ENCODE measurements at regions not wholly inside any gene's neighbourhood (a gene's known extent, or its start where the extent isn't known, plus 50 kb on each side); places are given as distances from the start of the nearest gene placed in this dataset.

DNA sequence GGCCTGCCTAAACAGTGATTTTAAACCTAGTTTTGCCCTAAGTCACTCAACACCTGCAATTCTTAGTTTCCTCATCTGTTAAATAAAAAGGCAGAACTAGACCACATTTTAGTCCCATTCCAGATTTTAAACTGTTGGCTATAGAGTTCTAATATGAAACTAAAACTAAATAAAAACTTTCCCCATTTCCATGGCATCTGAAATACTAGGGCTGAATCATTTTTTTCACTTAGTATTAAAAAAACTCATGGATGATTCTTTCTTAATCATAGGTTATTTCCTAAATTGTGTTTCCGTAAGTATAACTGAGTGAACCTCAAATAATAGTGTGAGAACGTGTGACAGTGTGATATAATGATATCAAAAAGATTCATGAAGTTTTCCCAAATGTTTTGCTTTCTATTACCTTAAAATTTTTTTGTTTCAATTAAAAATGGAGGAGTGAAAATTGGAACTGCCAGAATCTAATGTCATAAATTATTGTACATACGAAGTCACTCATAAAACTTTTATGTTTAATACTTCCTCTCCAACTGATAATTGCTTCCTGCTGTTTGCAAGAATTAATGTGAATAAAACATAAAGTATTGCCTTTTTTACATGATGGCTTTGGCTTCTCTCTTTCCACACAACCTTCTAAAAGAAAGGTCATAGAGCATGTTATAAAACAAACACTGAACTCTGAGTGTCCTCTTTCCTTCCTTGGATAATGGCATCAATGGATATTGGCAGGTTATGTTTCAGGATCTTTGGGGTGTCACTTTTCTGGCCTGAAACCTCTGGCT lies 315.1 kb upstream of the MME start:
- Histone ChIP-seq H3F3A (ENCODE audit: insufficient read depth, low read length, poor library complexity, severe bottlenecking) (no peaks in the 10 kb centered on the region), H3K4me2 (ENCODE audit: low read length) (no peak overlapping the region), H3K9me3 (ENCODE audit: low read length) (no peaks in the 10 kb centered on the region), H3K9ac (ENCODE audit: low read length) (no peak overlapping the region), H3K9me2 (ENCODE audit: insufficient read depth, low read length) (no peaks in the 10 kb centered on the region), H3K79me2 (replicated peaks; ENCODE audit: insufficient read depth, low read length) (no peaks in the 10 kb centered on the region), H3K27me3 (ENCODE audit: insufficient read depth, low read depth, low read length) (no peaks in the 10 kb centered on the region), H2AFZ (ENCODE audit: low read depth, low read length) (no peak overlapping the region), H3K36me3 (ENCODE audit: insufficient read depth, low read length) (no peaks in the 10 kb centered on the region), H3K4me3 (ENCODE audit: low read length) (no peak overlapping the region), H4K20me1 (ENCODE audit: insufficient read depth) (no peaks in the 10 kb centered on the region), H3K27ac (ENCODE audit: low read length) (no peak overlapping the region)
- TF ChIP-seq RAD21 (conservative IDR thresholded peaks at IDR 0.05) (no peak), MXI1 (conservative IDR thresholded peaks at IDR 0.05; ENCODE audit: poor library complexity, severe bottlenecking) (no peak), SMC3 (conservative IDR thresholded peaks at IDR 0.05; ENCODE audit: poor library complexity) (no peak), TAF1 (IDR thresholded peaks at IDR 0.05; ENCODE audit: low read depth) (no peak), POLR2AphosphoS5 (IDR thresholded peaks at IDR 0.05) (no peak), EP300 (conservative IDR thresholded peaks at IDR 0.05; ENCODE audit: poor library complexity, severe bottlenecking) (no peak), EZH2 (IDR thresholded peaks at IDR 0.05; ENCODE audit: borderline replicate concordance, insufficient read depth, low read length, poor library complexity, severe bottlenecking) (no peak)
- TF ChIP-seq, protein P1, sequence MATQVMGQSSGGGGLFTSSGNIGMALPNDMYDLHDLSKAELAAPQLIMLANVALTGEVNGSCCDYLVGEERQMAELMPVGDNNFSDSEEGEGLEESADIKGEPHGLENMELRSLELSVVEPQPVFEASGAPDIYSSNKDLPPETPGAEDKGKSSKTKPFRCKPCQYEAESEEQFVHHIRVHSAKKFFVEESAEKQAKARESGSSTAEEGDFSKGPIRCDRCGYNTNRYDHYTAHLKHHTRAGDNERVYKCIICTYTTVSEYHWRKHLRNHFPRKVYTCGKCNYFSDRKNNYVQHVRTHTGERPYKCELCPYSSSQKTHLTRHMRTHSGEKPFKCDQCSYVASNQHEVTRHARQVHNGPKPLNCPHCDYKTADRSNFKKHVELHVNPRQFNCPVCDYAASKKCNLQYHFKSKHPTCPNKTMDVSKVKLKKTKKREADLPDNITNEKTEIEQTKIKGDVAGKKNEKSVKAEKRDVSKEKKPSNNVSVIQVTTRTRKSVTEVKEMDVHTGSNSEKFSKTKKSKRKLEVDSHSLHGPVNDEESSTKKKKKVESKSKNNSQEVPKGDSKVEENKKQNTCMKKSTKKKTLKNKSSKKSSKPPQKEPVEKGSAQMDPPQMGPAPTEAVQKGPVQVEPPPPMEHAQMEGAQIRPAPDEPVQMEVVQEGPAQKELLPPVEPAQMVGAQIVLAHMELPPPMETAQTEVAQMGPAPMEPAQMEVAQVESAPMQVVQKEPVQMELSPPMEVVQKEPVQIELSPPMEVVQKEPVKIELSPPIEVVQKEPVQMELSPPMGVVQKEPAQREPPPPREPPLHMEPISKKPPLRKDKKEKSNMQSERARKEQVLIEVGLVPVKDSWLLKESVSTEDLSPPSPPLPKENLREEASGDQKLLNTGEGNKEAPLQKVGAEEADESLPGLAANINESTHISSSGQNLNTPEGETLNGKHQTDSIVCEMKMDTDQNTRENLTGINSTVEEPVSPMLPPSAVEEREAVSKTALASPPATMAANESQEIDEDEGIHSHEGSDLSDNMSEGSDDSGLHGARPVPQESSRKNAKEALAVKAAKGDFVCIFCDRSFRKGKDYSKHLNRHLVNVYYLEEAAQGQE (IDR thresholded peaks at IDR 0.05; ENCODE audit: borderline replicate concordance), result no peak
- TF ChIP-seq, protein P2, sequence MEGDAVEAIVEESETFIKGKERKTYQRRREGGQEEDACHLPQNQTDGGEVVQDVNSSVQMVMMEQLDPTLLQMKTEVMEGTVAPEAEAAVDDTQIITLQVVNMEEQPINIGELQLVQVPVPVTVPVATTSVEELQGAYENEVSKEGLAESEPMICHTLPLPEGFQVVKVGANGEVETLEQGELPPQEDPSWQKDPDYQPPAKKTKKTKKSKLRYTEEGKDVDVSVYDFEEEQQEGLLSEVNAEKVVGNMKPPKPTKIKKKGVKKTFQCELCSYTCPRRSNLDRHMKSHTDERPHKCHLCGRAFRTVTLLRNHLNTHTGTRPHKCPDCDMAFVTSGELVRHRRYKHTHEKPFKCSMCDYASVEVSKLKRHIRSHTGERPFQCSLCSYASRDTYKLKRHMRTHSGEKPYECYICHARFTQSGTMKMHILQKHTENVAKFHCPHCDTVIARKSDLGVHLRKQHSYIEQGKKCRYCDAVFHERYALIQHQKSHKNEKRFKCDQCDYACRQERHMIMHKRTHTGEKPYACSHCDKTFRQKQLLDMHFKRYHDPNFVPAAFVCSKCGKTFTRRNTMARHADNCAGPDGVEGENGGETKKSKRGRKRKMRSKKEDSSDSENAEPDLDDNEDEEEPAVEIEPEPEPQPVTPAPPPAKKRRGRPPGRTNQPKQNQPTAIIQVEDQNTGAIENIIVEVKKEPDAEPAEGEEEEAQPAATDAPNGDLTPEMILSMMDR (IDR thresholded peaks at IDR 0.05; ENCODE audit: poor library complexity, severe bottlenecking), result no peak

- Histone ChIP-seq H3K79me2 (replicated peaks; ENCODE audit: insufficient read depth, low read length) (no peaks in the 10 kb centered on the region), H3K4me3 (ENCODE audit: low read length) (no peak overlapping the region), H3K9me3 (ENCODE audit: low read length) (no peaks in the 10 kb centered on the region), H3K27ac (ENCODE audit: low read length) (no peak overlapping the region), H3K27me3 (ENCODE audit: insufficient read depth, low read depth, low read length) (no peaks in the 10 kb centered on the region), H2AFZ (ENCODE audit: low read depth, low read length) (no peak overlapping the region), H3K9me2 (ENCODE audit: insufficient read depth, low read length) (no peaks in the 10 kb centered on the region), H3K36me3 (ENCODE audit: insufficient read depth, low read length) (no peaks in the 10 kb centered on the region), H3K9ac (ENCODE audit: low read length) (no peak overlapping the region), H3F3A (ENCODE audit: insufficient read depth, low read length, poor library complexity, severe bottlenecking) (no peaks in the 10 kb centered on the region), H3K4me2 (ENCODE audit: low read length) (no peak overlapping the region), H4K20me1 (ENCODE audit: insufficient read depth) (no peaks in the 10 kb centered on the region)
- TF ChIP-seq RAD21 (conservative IDR thresholded peaks at IDR 0.05) (no peak), MXI1 (conservative IDR thresholded peaks at IDR 0.05; ENCODE audit: poor library complexity, severe bottlenecking) (no peak), EZH2 (IDR thresholded peaks at IDR 0.05; ENCODE audit: borderline replicate concordance, insufficient read depth, low read length, poor library complexity, severe bottlenecking) (no peak), TAF1 (IDR thresholded peaks at IDR 0.05; ENCODE audit: low read depth) (no peak), POLR2AphosphoS5 (IDR thresholded peaks at IDR 0.05) (no peak), SMC3 (conservative IDR thresholded peaks at IDR 0.05; ENCODE audit: poor library complexity) (no peak), EP300 (conservative IDR thresholded peaks at IDR 0.05; ENCODE audit: poor library complexity, severe bottlenecking) (no peak)
- TF ChIP-seq, protein P1 (IDR thresholded peaks at IDR 0.05; ENCODE audit: borderline replicate concordance), result no peak
- TF ChIP-seq, protein P2 (IDR thresholded peaks at IDR 0.05; ENCODE audit: poor library complexity, severe bottlenecking), result no peak
These were observed 317.6 kb upstream of the MME start for GRCh38 chr3:154762486-154762885.

Data from neural cell (in vitro differentiated cells).